ENCODE measurements at regions not wholly inside any gene's neighbourhood (a gene's known extent, or its start where the extent isn't known, plus 50 kb on each side); places are given as distances from the start of the nearest gene placed in this dataset.
"Not testable (repeated sequence)": the region's sequence is repeated elsewhere in the genome, so short reads cannot be mapped to it uniquely, and the experiment has no call there.

- no peak for DNase-seq (ENCODE audit: low read depth)
Measured at GRCh38 chr7:27418541-27418940, 175.9 kb downstream of the EVX1 start.

GRCh38 chr7:27419581-27420177 lies 177.1 kb downstream of the EVX1 start:
- DNase-seq (ENCODE audit: low read depth): no peak

GRCh38 chr7:27420702-27421101 lies 178.1 kb downstream of the EVX1 start:
- no peak for DNase-seq (ENCODE audit: low read depth)

DNA sequence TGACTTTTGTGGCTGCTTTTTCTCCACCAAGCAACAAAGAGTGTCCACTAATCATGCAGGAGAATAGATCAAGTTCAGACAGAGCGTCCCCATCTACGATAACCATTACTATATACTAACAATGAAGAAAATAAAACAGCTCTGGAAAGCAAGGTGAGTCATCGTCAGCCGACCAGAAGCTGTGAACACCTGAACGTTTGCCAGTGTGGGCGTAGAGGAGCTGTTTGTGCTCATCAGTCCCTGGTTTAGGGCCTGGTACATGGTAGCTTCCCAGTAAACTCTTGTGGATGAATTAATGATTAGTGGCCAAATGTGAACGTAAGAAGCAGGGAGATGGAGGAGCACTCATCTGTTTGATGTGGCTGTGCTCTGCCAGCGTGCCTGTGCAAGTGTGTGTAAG lies 180.7 kb downstream of the EVX1 start:
- no peak for DNase-seq (ENCODE audit: low read depth)

- no peak for DNase-seq (ENCODE audit: low read depth)
Measured at GRCh38 chr7:27423821-27424220, 181.2 kb downstream of the EVX1 start.

DNA sequence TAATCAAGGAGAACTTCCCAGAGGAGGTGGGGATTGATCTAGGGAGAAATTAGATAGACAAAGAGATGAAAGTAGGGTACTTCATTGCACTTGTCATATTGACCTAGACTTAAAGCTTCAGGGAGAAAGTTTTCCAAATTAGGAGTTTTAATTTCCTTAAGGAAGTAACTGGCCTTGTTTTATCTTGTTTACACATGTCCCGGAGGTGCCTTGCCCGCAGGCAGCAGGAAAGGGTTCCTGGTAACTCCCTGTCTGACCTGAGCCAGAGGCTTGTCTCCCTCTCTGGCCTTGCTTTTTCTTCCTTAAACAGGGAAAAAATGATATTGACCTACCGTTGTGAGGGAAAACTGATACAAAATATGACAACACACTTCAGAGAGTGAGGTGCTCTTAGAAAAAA lies 181.6 kb downstream of the EVX1 start:
- DNase-seq (ENCODE audit: low read depth): no peak

DNA sequence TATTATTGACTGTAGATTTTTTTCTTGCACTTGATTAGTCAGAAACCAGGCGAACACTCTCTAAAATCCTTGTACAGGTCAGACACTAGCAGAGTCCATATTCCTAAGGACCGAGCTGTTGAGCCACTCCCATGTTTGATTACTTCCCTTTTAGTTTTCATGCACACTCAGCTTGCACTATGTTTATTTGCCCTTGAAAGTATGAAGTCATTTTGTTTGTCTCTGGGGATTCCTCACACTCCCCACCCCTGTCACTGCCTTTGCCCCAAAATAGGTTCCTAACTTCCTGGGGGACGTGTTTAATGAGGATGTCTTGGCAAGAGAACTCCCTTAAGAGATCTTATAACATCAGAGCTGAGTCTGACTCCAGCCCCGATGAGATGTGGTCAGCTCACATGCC lies 182.1 kb downstream of the EVX1 start:
- DNase-seq (ENCODE audit: low read depth): no peak

- no peak for DNase-seq (ENCODE audit: low read depth)
Measured at GRCh38 chr7:27427416-27427815, 184.8 kb downstream of the EVX1 start.

GRCh38 chr7:27430105-27430504 lies 187.5 kb downstream of the EVX1 start:
- DNase-seq (ENCODE audit: low read depth): no peak

DNA sequence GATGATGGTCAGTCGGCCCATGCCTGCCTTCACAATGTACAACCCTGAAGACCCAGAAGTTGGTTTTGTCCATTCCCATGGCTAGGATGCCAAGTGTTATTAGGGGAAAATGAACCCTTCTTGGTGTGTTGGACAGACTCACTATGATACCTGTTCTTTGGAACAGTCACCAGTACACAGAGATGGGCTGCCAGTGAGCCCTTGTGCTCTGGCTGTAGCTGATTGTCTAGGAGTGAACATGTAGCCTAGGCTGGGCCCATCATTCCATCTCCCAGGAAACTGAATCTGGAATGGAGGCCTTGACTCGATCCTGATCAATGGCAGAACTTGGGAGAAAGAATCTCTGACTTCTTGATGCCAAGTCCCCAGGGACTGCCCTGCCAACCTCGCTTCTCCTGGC lies 188.9 kb downstream of the EVX1 start:
- no peak for DNase-seq (ENCODE audit: low read depth)

DNA sequence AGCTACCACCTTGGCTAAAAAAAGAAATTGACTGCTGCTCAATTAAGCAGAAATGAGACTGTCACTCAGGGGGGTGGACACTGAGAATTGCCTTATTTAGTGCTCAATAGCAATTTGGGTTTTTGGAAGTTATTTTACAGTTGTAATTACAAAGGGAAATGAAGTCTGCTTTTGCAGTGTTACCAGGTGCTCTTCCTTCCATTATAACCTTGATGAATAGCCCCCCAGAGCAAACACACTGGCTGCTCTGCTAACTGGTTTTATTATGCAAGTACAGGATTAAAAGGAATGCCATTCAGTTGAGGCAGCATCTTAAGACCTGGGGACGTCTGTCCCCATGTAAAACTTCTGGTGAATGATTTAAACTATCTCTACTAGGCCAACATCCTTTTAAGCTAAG lies 191.0 kb downstream of the EVX1 start:
- DNase-seq (ENCODE audit: low read depth): no peak

GRCh38 chr7:27434756-27435400 lies 192.3 kb downstream of the EVX1 start:
- DNase-seq (ENCODE audit: low read depth): no peak

- DNase-seq (ENCODE audit: low read depth): no peak
Measured at GRCh38 chr7:27435461-27435860, 192.9 kb downstream of the EVX1 start.

DNA sequence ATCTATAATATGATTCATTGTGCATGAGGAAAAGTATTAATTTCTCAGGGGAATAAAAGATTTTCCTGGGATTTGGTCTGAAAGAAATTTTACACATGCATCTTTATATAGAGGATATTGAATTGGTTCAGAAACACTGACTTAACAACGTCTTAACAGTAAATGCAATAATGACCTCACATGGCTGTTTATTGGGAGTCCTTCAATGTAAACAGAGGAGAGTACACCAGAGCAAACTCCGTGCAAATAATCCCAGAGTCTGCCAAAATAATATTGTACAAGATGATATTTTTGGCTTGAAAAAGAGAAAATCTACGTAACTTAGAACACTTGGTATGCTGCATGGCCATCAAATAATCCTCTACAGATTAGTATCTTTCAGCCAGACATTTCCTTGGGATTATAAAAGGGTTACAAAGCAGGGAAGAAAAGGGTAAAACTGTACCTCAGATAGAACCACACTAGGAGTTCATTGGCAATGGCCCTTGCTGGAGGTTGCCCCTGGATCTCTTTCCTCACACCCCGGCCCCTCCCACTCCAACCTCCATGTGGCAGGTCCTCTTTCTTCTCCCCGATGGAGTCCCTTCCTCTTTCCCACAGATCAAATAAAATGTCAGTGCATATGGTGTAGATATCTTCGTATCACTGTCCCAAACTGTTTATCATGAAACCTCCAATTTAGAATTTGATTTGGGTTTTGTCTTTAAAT lies 196.4 kb downstream of the EVX1 start:
- no peak for DNase-seq (ENCODE audit: low read depth)

GRCh38 chr7:27442455-27442854 lies 199.9 kb downstream of the EVX1 start:
- peak; percentile 93 for DNase-seq (ENCODE audit: low read depth)

GRCh38 chr7:27449046-27449445 lies 206.4 kb downstream of the EVX1 start:
- not testable (repeated sequence) for DNase-seq (ENCODE audit: low read depth)

- DNase-seq (ENCODE audit: low read depth): peak; percentile 47
Measured at GRCh38 chr7:27453702-27454405, 208.8 kb downstream of the HIBADH start.

- not testable (repeated sequence) for DNase-seq (ENCODE audit: low read depth)
Measured at GRCh38 chr7:27457120-27457519, 205.6 kb downstream of the HIBADH start.

- not testable (repeated sequence) for DNase-seq (ENCODE audit: low read depth)
Measured at GRCh38 chr7:27457603-27458565, 204.8 kb downstream of the HIBADH start.

- no peak for DNase-seq (ENCODE audit: low read depth)
Measured at GRCh38 chr7:27459021-27459730, 203.5 kb downstream of the HIBADH start.

DNA sequence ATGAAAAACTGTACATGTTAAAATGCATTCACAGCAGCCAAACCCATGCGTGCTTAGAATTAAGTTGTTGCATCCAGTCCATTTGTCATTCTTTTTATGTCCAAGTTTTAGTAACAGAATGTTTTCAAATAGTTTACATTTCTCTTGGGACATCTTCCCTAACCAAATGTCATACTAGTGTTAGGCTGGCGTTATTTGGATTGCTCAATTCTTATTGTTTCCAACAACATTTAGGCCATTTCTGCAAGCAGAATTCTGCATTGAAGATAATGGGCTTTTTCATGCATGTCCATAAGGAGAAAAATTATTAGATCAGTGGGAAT lies 203.0 kb downstream of the HIBADH start:
- DNase-seq (ENCODE audit: low read depth): no peak

Data from HS-5 (cell line).